OCI-LY3 (cell line): ENCODE measurements at regions not wholly inside any gene's neighbourhood (a gene's known extent, or its start where the extent isn't known, plus 50 kb on each side); places are given as distances from the start of the nearest gene placed in this dataset.

Experiments
- CTCF ChIP-seq: fragments of 200-600, 300-600 bp; sonication (generic); IDR thresholded peaks from 2 replicates; pipeline ENCODE4 v1.5.1; 2014; ENCODE audit warnings: antibody characterized with exemption, low read length, low read depth
- EZH2phosphoT487 ChIP-seq: fragments of 200-600 bp; shearing (Covaris generic); IDR thresholded peaks from 2 replicates; pipeline ENCODE4 v1.6.1; 2018; ENCODE audit warnings: antibody characterized with exemption, mixed run types, low read depth

DNA sequence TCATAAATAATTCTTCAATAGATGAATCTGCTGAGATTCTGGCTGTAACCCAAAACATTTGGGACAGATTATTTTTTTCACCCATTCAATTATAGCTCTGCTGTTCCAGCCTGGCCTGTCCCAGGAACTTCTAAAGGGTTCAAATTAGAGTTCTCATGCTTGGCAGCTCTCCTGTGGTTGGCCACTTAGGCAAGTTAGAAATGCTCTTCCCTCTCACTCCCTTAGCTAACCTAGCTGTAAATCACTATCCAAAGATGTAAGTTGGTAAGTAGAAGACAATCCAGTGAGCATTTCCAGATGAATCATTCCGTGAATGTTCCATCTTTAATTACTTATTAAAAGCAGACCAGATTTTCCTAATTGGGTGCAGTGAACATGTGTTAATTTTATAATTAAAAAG, 760.4 kb upstream of the TBX3 start:
- no peak for TF ChIP-seq CTCF
- no peak for TF ChIP-seq EZH2phosphoT487
